ENCODE measurements at regions not wholly inside any gene's neighbourhood (a gene's known extent, or its start where the extent isn't known, plus 50 kb on each side); places are given as distances from the start of the nearest gene placed in this dataset.

DNA sequence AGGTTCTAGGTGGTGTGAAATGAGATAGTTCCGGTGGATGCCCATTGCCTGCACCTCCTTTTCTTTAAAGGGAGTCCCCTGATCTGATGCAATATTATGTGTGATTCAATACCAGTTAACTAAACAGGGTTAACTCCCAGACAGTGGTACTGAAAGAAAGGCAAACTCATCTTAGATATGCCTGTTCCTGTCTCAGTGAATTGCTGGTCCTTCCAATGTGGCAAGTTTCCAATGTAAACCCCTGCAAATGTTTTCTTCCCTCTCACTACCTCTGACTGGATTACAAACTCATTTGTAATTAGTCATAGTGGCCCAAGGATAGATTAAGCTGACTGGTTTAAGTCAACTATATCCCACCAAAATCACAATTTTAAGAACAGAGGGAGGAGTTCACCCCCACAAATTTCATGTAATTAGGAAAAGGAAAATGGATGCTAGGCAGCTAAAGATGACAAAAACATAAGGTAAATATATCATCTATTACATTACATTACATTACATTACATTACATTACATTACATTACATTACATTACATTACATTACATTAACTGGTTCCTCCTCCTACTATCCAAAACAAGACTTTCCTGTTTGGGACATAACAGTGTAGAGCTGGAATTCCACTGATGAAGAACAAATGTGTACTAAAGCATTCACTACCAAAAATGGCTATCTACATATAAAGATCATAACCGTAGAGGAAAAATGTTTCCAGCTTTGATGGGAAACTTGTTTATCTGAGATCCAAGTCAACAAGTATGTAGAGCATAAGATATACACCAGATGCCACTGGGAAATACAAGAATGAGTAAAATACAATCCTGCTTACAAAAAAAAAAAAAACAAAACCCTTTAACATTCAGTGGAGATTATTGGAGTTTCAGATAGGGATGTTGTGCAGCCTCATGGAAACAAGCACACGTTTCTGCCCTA is 121.5 kb upstream of the SNX2 start:
- Histone ChIP-seq H3K27me3 (no peaks in the 10 kb centered on the region), H3K4me1 (no peaks in the 10 kb centered on the region), H3K27ac (no peak overlapping the region), H3K9me3 (no peaks in the 10 kb centered on the region), H3K4me3 (no peak overlapping the region), H3K36me3 (no peaks in the 10 kb centered on the region)
- no peak for DNase-seq
- TF ChIP-seq CTCF (IDR thresholded peaks at IDR 0.05) (no peak), POLR2A (IDR thresholded peaks at IDR 0.05) (no peak)

DNA sequence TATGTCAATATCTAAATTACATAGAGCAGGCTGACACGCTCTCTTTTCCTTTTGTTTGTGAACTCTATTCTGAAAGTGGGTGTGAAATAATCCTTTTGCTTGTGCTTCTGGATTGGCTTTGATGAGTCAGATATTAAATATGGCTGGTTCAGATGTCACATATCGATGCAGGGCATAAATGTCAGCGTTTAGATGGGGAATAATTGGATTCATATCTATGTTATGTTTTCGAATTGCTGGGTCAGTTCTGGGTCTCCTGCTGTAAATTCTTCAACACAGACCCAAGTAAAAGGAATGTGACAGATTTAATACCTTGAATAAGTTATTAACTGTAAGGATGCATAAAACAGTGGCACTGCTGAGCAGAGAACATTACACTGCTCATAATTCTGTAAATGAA is 118.7 kb upstream of the SNX2 start:
- no peak for DNase-seq
- Histone ChIP-seq H3K4me3 (no peak overlapping the region), H3K9me3 (no peaks in the 10 kb centered on the region), H3K27ac (no peak overlapping the region), H3K4me1 (no peaks in the 10 kb centered on the region), H3K27me3 (no peaks in the 10 kb centered on the region), H3K36me3 (no peaks in the 10 kb centered on the region)
- no peak for TF ChIP-seq POLR2A (IDR thresholded peaks at IDR 0.05)
- no peak for TF ChIP-seq CTCF (IDR thresholded peaks at IDR 0.05)

- Histone ChIP-seq H3K4me3 (no peak overlapping the region), H3K36me3 (no peaks in the 10 kb centered on the region), H3K27ac (no peak overlapping the region), H3K9me3 (no peaks in the 10 kb centered on the region), H3K4me1 (no peaks in the 10 kb centered on the region), H3K27me3 (no peaks in the 10 kb centered on the region)
- TF ChIP-seq POLR2A (IDR thresholded peaks at IDR 0.05) (no peak), CTCF (IDR thresholded peaks at IDR 0.05) (no peak)
- DNase-seq: no peak
These were observed 118.3 kb upstream of the SNX2 start for GRCh38 chr5:122656577-122656976.

- no peaks in the 10 kb centered on the region for H3K27me3 ChIP-seq
- DNase-seq: no peak
- no peaks in the 10 kb centered on the region for H3K4me1 ChIP-seq
- H3K27ac ChIP-seq: no peak overlapping the region
- H3K9me3 ChIP-seq: no peaks in the 10 kb centered on the region
- H3K36me3 ChIP-seq: no peaks in the 10 kb centered on the region
- no peak for TF ChIP-seq CTCF (IDR thresholded peaks at IDR 0.05)
- TF ChIP-seq POLR2A (IDR thresholded peaks at IDR 0.05): no peak
- no peak overlapping the region for H3K4me3 ChIP-seq
These were observed 113.2 kb upstream of the SNX2 start for GRCh38 chr5:122661496-122662180.

- no peak for TF ChIP-seq POLR2A (IDR thresholded peaks at IDR 0.05)
- no peak for TF ChIP-seq CTCF (IDR thresholded peaks at IDR 0.05)
- Histone ChIP-seq H3K9me3 (no peaks in the 10 kb centered on the region), H3K27me3 (no peaks in the 10 kb centered on the region), H3K36me3 (no peaks in the 10 kb centered on the region), H3K4me1 (no peaks in the 10 kb centered on the region), H3K4me3 (no peak overlapping the region), H3K27ac (no peak overlapping the region)
- DNase-seq: no peak
These were observed 109.8 kb upstream of the SNX2 start for GRCh38 chr5:122665051-122665450.

Measured in Peyer's patch (tissue), 4 donors.